Panc1 (cell line): ENCODE measurements at regions not wholly inside any gene's neighbourhood (a gene's known extent, or its start where the extent isn't known, plus 50 kb on each side); places are given as distances from the start of the nearest gene placed in this dataset.

Experiments
- ATAC-seq: fragments of 200-7000 bp; cut with Tn5 transposase; 2 replicates; pipeline ENCODE4 v1.9.1; 2020; ENCODE audit warnings: mild to moderate bottlenecking, moderate library complexity
- BruUV-seq: library from RNA; stranded (reverse); fragments of 400-500 nt; replicated peaks from 2 replicates; lab custom pipeline; 2021; lab: Mats Ljungman, UMichigan
- CTCF ChIA-PET: fragments of 300-600 bp; sonication (Branson Sonifier 250); formaldehyde crosslinking; loops from one replicate; lab custom pipeline; 2022; ENCODE audit warnings: antibody characterized with exemption; lab: Charles Lee
- POLR2A ChIA-PET: fragments of 300-600 bp; sonication (Branson Sonifier 250); formaldehyde crosslinking; loops from one replicate; lab custom pipeline; 2022; ENCODE audit warnings: antibody characterized with exemption; lab: Charles Lee
- DNase-seq: peaks from one replicate; pipeline ENCODE4 v3.0.0-alpha.2; 2010; ENCODE audit warnings: low read depth, low spot score
- H3K27ac ChIP-seq: 2 replicates; pipeline ENCODE4 v1.5.1; 2011; ENCODE audit warnings: mild to moderate bottlenecking, low read length, inconsistent platforms
- H3K27me3 ChIP-seq: fragments of 200-500 bp; sonication (Bioruptor generic); 2 replicates; pipeline ENCODE4 v1.6.0; 2014; ENCODE audit warnings: low read length, inconsistent platforms; ENCODE audit not compliant: control insufficient read depth, insufficient read depth
- H3K36me3 ChIP-seq: fragments of 200-500 bp; sonication (Bioruptor generic); 2 replicates; pipeline ENCODE4 v1.5.1; 2014; ENCODE audit warnings: inconsistent platforms, mild to moderate bottlenecking, low read length, moderate library complexity; ENCODE audit not compliant: control insufficient read depth, insufficient read depth
- H3K4me1 ChIP-seq: 2 replicates; pipeline ENCODE4 v1.5.1; 2011; ENCODE audit warnings: inconsistent platforms, mild to moderate bottlenecking, low read length, moderate library complexity; ENCODE audit not compliant: control insufficient read depth, insufficient read depth
- H3K4me3 ChIP-seq, 2 experiments: 2 replicates each; pipeline ENCODE4 v1.5.1; 2011 to 2012; ENCODE audit warnings: low read depth in 2 of 2, low read length in 2 of 2, mild to moderate bottlenecking in 2 of 2, inconsistent platforms in 1 of 2, moderate library complexity in 1 of 2
- H3K9me3 ChIP-seq: fragments of 200-500 bp; sonication (Bioruptor generic); 2 replicates; pipeline ENCODE4 v1.5.1; 2014; ENCODE audit warnings: low read depth, mild to moderate bottlenecking, inconsistent platforms, low read length, moderate library complexity; ENCODE audit not compliant: control insufficient read depth, insufficient read depth
- CTCF ChIP-seq: fragments of 450-650 bp; IDR thresholded peaks from 2 replicates; pipeline ENCODE4 v1.5.1; 2017; ENCODE audit warnings: mild to moderate bottlenecking
- POLR2AphosphoS5 ChIP-seq: IDR thresholded peaks from 2 replicates; pipeline ENCODE4 v1.6.1; 2012; ENCODE audit warnings: mild to moderate bottlenecking, low read depth, low read length, moderate library complexity
- REST ChIP-seq, 2 experiments: IDR thresholded peaks; 2 replicates each; pipeline ENCODE4 v1.6.1; 2011 to 2012; ENCODE audit warnings: low read depth in 2 of 2, control low read depth in 1 of 2, low read length in 1 of 2, mild to moderate bottlenecking in 1 of 2, moderate library complexity in 1 of 2; ENCODE audit not compliant: insufficient read depth in 1 of 2
- SIN3A ChIP-seq: IDR thresholded peaks from 2 replicates; pipeline ENCODE4 v1.6.1; 2012; ENCODE audit warnings: low read depth, mild to moderate bottlenecking, low read length, moderate library complexity, borderline replicate concordance; ENCODE audit not compliant: insufficient read depth
- TCF7L2 ChIP-seq: IDR thresholded peaks from 2 replicates; pipeline ENCODE4 v1.6.1; 2011; ENCODE audit warnings: mild to moderate bottlenecking, low read depth, low read length, inconsistent platforms
- in situ Hi-C: cut with HindIII; loops from 2 replicates; pipeline ENCODE4 v1.10.0; 2016; ENCODE audit warnings: low sequenced_read_pairs, low pct_unique_long_range_greater_than_20kb
- intact Hi-C: fragments of 100-400 bp; cut with micrococcal nuclease; formaldehyde crosslinking; loops from one replicate; pipeline ENCODE4 v1.10.0; 2022; ENCODE audit not compliant: unreplicated experiment

- no peaks in the 10 kb centered on the region for H3K4me1 ChIP-seq
- POLR2A ChIA-PET, result no interaction called here
- DNase-seq (no peak), ATAC-seq (no peak)
- CTCF ChIA-PET, result no interaction called here
- H3K27ac ChIP-seq, result no peak overlapping the region
- intact Hi-C loops, result no loop called here
- no TSS peak for BruUV-seq
- no peaks in the 10 kb centered on the region for H3K36me3 ChIP-seq
- in situ Hi-C loops, result no loop called here
- H3K27me3 ChIP-seq, result peaks cover 5% of the 10 kb centered on the region
- H3K4me3 ChIP-seq, result no peak overlapping the region
- H3K9me3 ChIP-seq, result no peaks in the 10 kb centered on the region
- TF ChIP-seq TCF7L2 (no peak), SIN3A (no peak), POLR2AphosphoS5 (no peak), REST (IDR thresholded peaks at IDR 0.05; ENCODE audit: insufficient read depth in 1 of 2, low read depth in 2 of 2, low read length in 1 of 2) (no peak), CTCF (no peak)
These were observed 457.2 kb upstream of the HS6ST1 start for GRCh38 chr2:128775914-128776285.

- TF ChIP-seq CTCF, result no peak
- no peak for TF ChIP-seq SIN3A
- TF ChIP-seq REST (IDR thresholded peaks at IDR 0.05; ENCODE audit: insufficient read depth in 1 of 2, low read depth in 2 of 2, low read length in 1 of 2), result no peak
- TF ChIP-seq POLR2AphosphoS5, result no peak
- TF ChIP-seq TCF7L2, result no peak
- Histone ChIP-seq H3K27ac (no peak overlapping the region), H3K27me3 (peaks cover 5% of the 10 kb centered on the region), H3K36me3 (no peaks in the 10 kb centered on the region), H3K4me3 (no peak overlapping the region), H3K4me1 (no peaks in the 10 kb centered on the region), H3K9me3 (no peaks in the 10 kb centered on the region)
- intact Hi-C loops, result no loop called here
- no TSS peak for BruUV-seq
- ATAC-seq (no peak), DNase-seq (no peak)
- ChIA-PET POLR2A (no interaction called here), CTCF (no interaction called here)
- in situ Hi-C loops, result no loop called here
These were observed 458.0 kb upstream of the HS6ST1 start for GRCh38 chr2:128776461-128777195.
